ENCODE measurements at regions not wholly inside any gene's neighbourhood (a gene's known extent, or its start where the extent isn't known, plus 50 kb on each side); places are given as distances from the start of the nearest gene placed in this dataset.

GRCh38 chr15:77714023-77714422 is 81.3 kb upstream of the LINGO1 start:
- Histone ChIP-seq H3K23me2 (ENCODE audit: low read depth, low read length) (no peaks in the 10 kb centered on the region), H3K36me3 (ENCODE audit: control insufficient read depth in 2 of 4, insufficient read depth in 4 of 4, low read length in 3 of 4) (no peaks in the 10 kb centered on the region), H2BK120ac (replicated peaks; ENCODE audit: low read depth, low read length) (no peak overlapping the region), H3K27ac (ENCODE audit: low read depth, low read length) (no peak overlapping the region), H2BK12ac (ENCODE audit: low read depth, low read length) (peak overlapping the region; percentile 27; the same call in 1 of the 2 replicates), H4K5ac (ENCODE audit: insufficient read length, low read depth, low read length) (no peak overlapping the region), H3K4me1 (replicated peaks in 1 of 4; ENCODE audit: control insufficient read depth in 3 of 4, insufficient read depth in 4 of 4, low read length in 3 of 4) (peaks cover 0 to 12% (median 2%) of the 10 kb centered on the region in 4 experiments; a peak in 3 of 7 replicates), H3K79me1 (ENCODE audit: low read depth, low read length) (no peaks in the 10 kb centered on the region), H4K91ac (replicated peaks; ENCODE audit: insufficient read length, low read length) (no peak overlapping the region), H4K20me1 (replicated peaks in 1 of 2; ENCODE audit: control insufficient read depth in 1 of 2, insufficient read depth in 2 of 2, low read length in 2 of 2) (no peaks in the 10 kb centered on the region), H3K14ac (ENCODE audit: insufficient read length) (no peak overlapping the region), H2BK20ac (ENCODE audit: low read length) (no peak overlapping the region), H3K56ac (replicated peaks; ENCODE audit: insufficient read length, low read depth, low read length) (no peak overlapping the region), H3K27me3 (replicated peaks in 1 of 4; ENCODE audit: control insufficient read depth in 3 of 4, extremely low read depth in 1 of 4, insufficient read depth in 3 of 4, low read length in 3 of 4) (no peaks in the 10 kb centered on the region), H2BK5ac (ENCODE audit: low read depth, low read length) (no peak overlapping the region; the same call in 1 of the 2 replicates), H4K8ac (ENCODE audit: extremely low read depth, insufficient read depth, low read length) (no peak overlapping the region), H3K9ac (replicated peaks in 1 of 4; ENCODE audit: extremely low read depth in 1 of 4, low read depth in 3 of 4, low read length in 3 of 4) (no peak overlapping the region), H2AFZ (ENCODE audit: low read length) (no peak overlapping the region), H3K18ac (ENCODE audit: extremely low read depth, low read length) (no peak overlapping the region), H3K23ac (ENCODE audit: insufficient read length) (no peak overlapping the region), H3K79me2 (ENCODE audit: control insufficient read depth in 1 of 2, insufficient read depth in 2 of 2, low read length in 2 of 2) (no peaks in the 10 kb centered on the region), H2AK5ac (ENCODE audit: low read depth, low read length) (no peak overlapping the region), H3K9me3 (ENCODE audit: insufficient read depth in 2 of 2, low read depth in 1 of 2, low read length in 1 of 2) (no peaks in the 10 kb centered on the region), H2BK15ac (ENCODE audit: low read length) (no peak overlapping the region), H3K4me3 (ENCODE audit: extremely low read depth in 1 of 4, insufficient read depth in 2 of 4, low read depth in 3 of 4, low read length in 4 of 4) (no peak overlapping the region), H3K4ac (replicated peaks; ENCODE audit: insufficient read length, low read depth, low read length) (no peak overlapping the region), H3K4me2 (ENCODE audit: insufficient read depth in 1 of 2, low read depth in 2 of 2, low read length in 2 of 2) (no peak overlapping the region)
- 79% methylated on average over 4 of the region's 4 CpGs; no CpG with 5 or more reads in 1 of the 2 experiments for WGBS, 2 experiments (ENCODE audit: extremely low coverage in 1 of 2, insufficient coverage in 1 of 2, insufficient read length in 1 of 2, insufficient replicate concordance in 2 of 2, low coverage in 1 of 2, low lambda C conversion rate in 2 of 2, missing lambda C conversion rate in 1 of 2)
- TF ChIP-seq EGR1 (IDR thresholded peaks at IDR 0.05; ENCODE audit: borderline replicate concordance, low read depth, low read length) (no peak), RNF2 (IDR thresholded peaks at IDR 0.05; ENCODE audit: borderline replicate concordance, low read depth, low read length, missing control alignments, poor library complexity, severe bottlenecking) (no peak), ZNF274 (IDR thresholded peaks at IDR 0.05; ENCODE audit: borderline replicate concordance, extremely low read depth, low read length) (no peak), EP300 (IDR thresholded peaks at IDR 0.05; ENCODE audit: borderline replicate concordance in 1 of 2, low read depth in 2 of 2, low read length in 2 of 2) (no peak)
- ChIA-PET POLR2A (ENCODE audit: partially characterized antibody) (interaction anchor here (1.2 kb wide), 1 partner anchor 25 kb away, joined by 3 read pairs; no protein-coding TSS in a partner anchor), CTCF (ENCODE audit: partially characterized antibody) (interaction anchor here (0.7 to 8.2 kb wide), 7 partner anchors 11 to 81 kb away, joined by 3 to 38 read pairs (median 5); partner anchors contain the start of gene LINGO1)
- no peak for FAIRE-seq
- no peak for DNase-seq (ENCODE audit: low read depth in 1 of 2, low spot score in 2 of 2)

Measured in H1 (cell line).